ENCODE measurements at regions not wholly inside any gene's neighbourhood (a gene's known extent, or its start where the extent isn't known, plus 50 kb on each side); places are given as distances from the start of the nearest gene placed in this dataset.

- no peak for DNase-seq
These were observed 561.7 kb upstream of the POM121L12 start for GRCh38 chr7:52473756-52474155.

- no peak for DNase-seq
These were observed 563.3 kb upstream of the POM121L12 start for GRCh38 chr7:52472006-52472620.

GRCh38 chr7:52465216-52465615 is 570.2 kb upstream of the POM121L12 start:
- no peak for DNase-seq

- no peak for DNase-seq
These were observed 572.1 kb upstream of the POM121L12 start for GRCh38 chr7:52463341-52463740.

GRCh38 chr7:52462474-52462873 is 573.0 kb upstream of the POM121L12 start:
- DNase-seq, result no peak

- no peak for DNase-seq
These were observed 579.9 kb upstream of the POM121L12 start for GRCh38 chr7:52455571-52455970.

- no peak for DNase-seq
These were observed 584.6 kb upstream of the POM121L12 start for GRCh38 chr7:52450816-52451215.

GRCh38 chr7:52447581-52448180 is 587.8 kb upstream of the POM121L12 start:
- no peak for DNase-seq

- no peak for DNase-seq
These were observed 599.2 kb upstream of the POM121L12 start for GRCh38 chr7:52436278-52436677.

GRCh38 chr7:52431082-52431815 is 604.2 kb upstream of the POM121L12 start:
- no peak for DNase-seq

GRCh38 chr7:52423251-52423650 is 612.2 kb upstream of the POM121L12 start:
- no peak for DNase-seq

GRCh38 chr7:52413051-52413450 is 622.4 kb upstream of the POM121L12 start:
- no peak for DNase-seq

- no peak for DNase-seq
These were observed 625.4 kb upstream of the POM121L12 start for GRCh38 chr7:52410032-52410431.

GRCh38 chr7:52406808-52407207 is 628.6 kb upstream of the POM121L12 start:
- no peak for DNase-seq

GRCh38 chr7:52382731-52383130 is 652.7 kb upstream of the POM121L12 start:
- no peak for DNase-seq

- no peak for DNase-seq
These were observed 665.5 kb upstream of the POM121L12 start for GRCh38 chr7:52369922-52370321.

GRCh38 chr7:52365349-52365748 is 670.1 kb upstream of the POM121L12 start:
- DNase-seq, result no peak

- no peak for DNase-seq
These were observed 672.9 kb upstream of the POM121L12 start for GRCh38 chr7:52362521-52362920.

GRCh38 chr7:52360541-52360940 is 674.9 kb upstream of the POM121L12 start:
- no peak for DNase-seq

GRCh38 chr7:52355053-52355452 is 680.4 kb upstream of the POM121L12 start:
- no peak for DNase-seq

GRCh38 chr7:52352013-52352981 is 683.1 kb upstream of the POM121L12 start:
- no peak for DNase-seq

- no peak for DNase-seq
These were observed 691.4 kb upstream of the POM121L12 start for GRCh38 chr7:52344015-52344414.

- DNase-seq, result no peak
These were observed 695.4 kb upstream of the POM121L12 start for GRCh38 chr7:52340067-52340466.

All from T-helper 2 cell (primary cell).